Nucleus accumbens (tissue), 56 donors: ENCODE measurements at regions not wholly inside any gene's neighbourhood (a gene's known extent, or its start where the extent isn't known, plus 50 kb on each side); places are given as distances from the start of the nearest gene placed in this dataset.

Experiments
- DNase-seq, 56 donors: peaks; one replicate each; lab custom pipeline; 2025; lab: John Stamatoyannopoulos, UW

DNA sequence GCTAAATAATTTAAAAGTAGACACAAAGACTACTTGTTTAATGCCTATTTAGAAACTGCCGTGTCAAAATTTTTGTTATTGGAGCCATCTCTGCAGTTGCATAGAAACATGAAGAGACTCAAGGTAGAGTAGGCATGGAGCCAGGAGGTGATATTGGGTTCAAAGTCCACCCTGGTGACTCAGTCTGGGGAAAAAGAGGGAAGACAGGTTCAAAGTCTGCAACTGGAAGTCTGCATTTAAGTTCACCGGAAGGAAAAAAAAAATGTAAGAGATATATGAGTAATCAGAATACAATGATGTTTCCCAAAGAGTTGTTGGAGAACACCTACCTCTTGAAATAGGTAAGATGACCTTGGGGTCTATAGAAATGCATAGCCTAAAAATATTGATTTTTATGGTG lies 67.4 kb upstream of the QRFPR start:
- no peak for DNase-seq

DNA sequence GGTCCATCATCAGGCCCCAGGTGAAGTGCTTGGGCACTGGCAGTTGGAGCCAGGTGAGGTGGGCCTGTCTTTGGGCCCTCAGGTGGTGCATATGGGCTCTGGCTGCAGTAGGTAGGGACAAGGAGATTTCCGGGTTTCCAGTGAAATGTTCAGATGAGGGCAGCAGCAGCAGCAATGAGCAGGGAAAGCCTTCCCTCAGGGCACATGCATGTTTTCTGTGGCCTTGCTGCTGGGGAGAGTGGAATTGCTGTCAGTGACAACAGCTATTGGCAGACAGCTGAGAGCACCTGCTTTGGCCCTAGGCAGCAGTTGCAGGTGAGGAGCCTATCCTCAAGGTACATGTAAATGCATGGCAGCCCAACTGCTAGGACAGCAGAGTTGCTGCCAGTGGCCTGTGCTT lies 58.9 kb upstream of the QRFPR start:
- DNase-seq, result no peak
